ENCODE measurements at regions not wholly inside any gene's neighbourhood (a gene's known extent, or its start where the extent isn't known, plus 50 kb on each side); places are given as distances from the start of the nearest gene placed in this dataset.
A peak's percentile ranks its signal among the peaks of the same experiment; 100 is the strongest.

DNA sequence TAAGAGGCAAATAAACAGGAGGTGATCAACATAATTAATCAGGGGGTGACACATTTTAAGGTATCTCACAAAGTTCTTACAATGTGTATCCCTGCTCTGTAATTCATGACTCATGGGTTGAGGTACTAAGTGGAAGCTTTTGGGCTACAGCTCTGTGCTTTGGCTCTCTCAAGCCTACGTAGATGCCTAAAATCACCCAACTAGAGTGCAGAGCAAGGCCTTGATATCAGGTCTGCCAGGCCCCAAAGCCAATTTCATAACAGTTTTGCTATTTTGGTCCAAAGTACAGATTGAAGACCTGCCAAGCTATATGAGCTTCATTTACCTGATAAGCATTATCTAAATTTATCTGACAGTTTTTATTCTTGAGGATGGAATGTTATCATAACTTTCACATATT lies 175.3 kb upstream of the BET1 start:
- H3K4me1 ChIP-seq = peaks cover 0 to 10% (median 9%) of the 10 kb centered on the region in 4 donors
- 80 to 91% methylated on average over 1 of the region's 1 CpG for WGBS, 2 donors
- H3K9me3 ChIP-seq = no peaks in the 10 kb centered on the region
- no peaks in the 10 kb centered on the region for H3K36me3 ChIP-seq
- H3K27ac ChIP-seq = no peak overlapping the region
- DNase-seq = no peak
- intact Hi-C loops (cut with DNase I) = no loop called here
- H3K27me3 ChIP-seq = no peaks in the 10 kb centered on the region
- TF ChIP-seq POLR2AphosphoS5 (IDR thresholded peaks at IDR 0.05) (no peak), EP300 (IDR thresholded peaks at IDR 0.05) (no peak), POLR2A (IDR thresholded peaks at IDR 0.05) (no peak)
- TF ChIP-seq, protein P1, sequence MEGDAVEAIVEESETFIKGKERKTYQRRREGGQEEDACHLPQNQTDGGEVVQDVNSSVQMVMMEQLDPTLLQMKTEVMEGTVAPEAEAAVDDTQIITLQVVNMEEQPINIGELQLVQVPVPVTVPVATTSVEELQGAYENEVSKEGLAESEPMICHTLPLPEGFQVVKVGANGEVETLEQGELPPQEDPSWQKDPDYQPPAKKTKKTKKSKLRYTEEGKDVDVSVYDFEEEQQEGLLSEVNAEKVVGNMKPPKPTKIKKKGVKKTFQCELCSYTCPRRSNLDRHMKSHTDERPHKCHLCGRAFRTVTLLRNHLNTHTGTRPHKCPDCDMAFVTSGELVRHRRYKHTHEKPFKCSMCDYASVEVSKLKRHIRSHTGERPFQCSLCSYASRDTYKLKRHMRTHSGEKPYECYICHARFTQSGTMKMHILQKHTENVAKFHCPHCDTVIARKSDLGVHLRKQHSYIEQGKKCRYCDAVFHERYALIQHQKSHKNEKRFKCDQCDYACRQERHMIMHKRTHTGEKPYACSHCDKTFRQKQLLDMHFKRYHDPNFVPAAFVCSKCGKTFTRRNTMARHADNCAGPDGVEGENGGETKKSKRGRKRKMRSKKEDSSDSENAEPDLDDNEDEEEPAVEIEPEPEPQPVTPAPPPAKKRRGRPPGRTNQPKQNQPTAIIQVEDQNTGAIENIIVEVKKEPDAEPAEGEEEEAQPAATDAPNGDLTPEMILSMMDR (IDR thresholded peaks at IDR 0.05) = no peak
- no peak overlapping the region for H3K4me3 ChIP-seq

GRCh38 chr7:94182066-94182465 lies 177.9 kb upstream of the BET1 start:
- Histone ChIP-seq H3K36me3 (no peaks in the 10 kb centered on the region), H3K4me1 (peaks cover 0 to 10% (median 9%) of the 10 kb centered on the region in 4 donors), H3K9me3 (no peaks in the 10 kb centered on the region), H3K4me3 (no peak overlapping the region), H3K27ac (no peak overlapping the region), H3K27me3 (no peaks in the 10 kb centered on the region)
- no peak for DNase-seq
- intact Hi-C loops (cut with DNase I) = no loop called here
- 82 to 86% methylated on average over 1 of the region's 1 CpG for WGBS, 2 donors
- TF ChIP-seq, protein P1 (IDR thresholded peaks at IDR 0.05) = no peak

- 81 to 83% methylated on average over 3 of the region's 3 CpGs for WGBS, 2 donors
- H3K9me3 ChIP-seq = no peaks in the 10 kb centered on the region
These were observed 178.6 kb upstream of the BET1 start for GRCh38 chr7:94182721-94183120.

GRCh38 chr7:94183289-94183749 lies 179.2 kb upstream of the BET1 start:
- no peak overlapping the region for H3K4me3 ChIP-seq
- H3K36me3 ChIP-seq = no peaks in the 10 kb centered on the region
- H3K4me1 ChIP-seq = peaks cover 0 to 10% (median 9%) of the 10 kb centered on the region in 4 donors
- WGBS, 2 donors = 28 to 56% methylated on average over 2 of the region's 2 CpGs
- intact Hi-C loops (cut with DNase I) = no loop called here
- TF ChIP-seq POLR2A (IDR thresholded peaks at IDR 0.05) (no peak), POLR2AphosphoS5 (IDR thresholded peaks at IDR 0.05) (peak in 2 of 4 donors; percentile 29 to 70)
- no peaks in the 10 kb centered on the region for H3K9me3 ChIP-seq
- no peaks in the 10 kb centered on the region for H3K27me3 ChIP-seq
- no peak for DNase-seq
- H3K27ac ChIP-seq = peak overlapping the region in 3 of 4 donors; percentile 47 to 64 (median 59)

More at GRCh38 chr7:94182721-94183120, 178.6 kb upstream of the BET1 start:
- no peak for DNase-seq
- intact Hi-C loops (cut with DNase I) = no loop called here
- Histone ChIP-seq H3K4me1 (peaks cover 0 to 10% (median 9%) of the 10 kb centered on the region in 4 donors), H3K4me3 (no peak overlapping the region), H3K27ac (peak overlapping the region in 3 of 4 donors; percentile 47 to 64 (median 59)), H3K36me3 (no peaks in the 10 kb centered on the region), H3K27me3 (no peaks in the 10 kb centered on the region)
- TF ChIP-seq EP300 (IDR thresholded peaks at IDR 0.05) (no peak), POLR2AphosphoS5 (IDR thresholded peaks at IDR 0.05) (no peak), POLR2A (IDR thresholded peaks at IDR 0.05) (no peak)
- TF ChIP-seq, protein P1 (IDR thresholded peaks at IDR 0.05) = no peak

DNA sequence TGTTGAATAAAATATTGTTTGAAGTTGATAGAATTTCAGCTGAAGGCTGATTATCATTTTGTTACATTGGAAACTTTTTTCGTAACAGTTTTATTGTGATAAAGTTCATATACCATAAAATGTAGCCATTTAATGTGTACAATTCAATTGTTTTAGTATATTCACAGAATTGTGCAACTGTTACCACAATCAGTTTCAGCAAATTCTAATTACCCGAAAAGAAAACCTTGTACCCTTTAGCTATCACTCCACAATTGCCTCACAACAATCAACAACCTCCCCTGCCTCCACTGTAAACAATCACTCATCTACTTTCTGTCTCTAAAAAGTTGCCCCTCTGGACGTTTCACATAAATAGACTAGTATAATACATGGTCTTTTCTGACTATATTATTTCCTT lies 179.7 kb upstream of the BET1 start:
- H3K27me3 ChIP-seq = no peaks in the 10 kb centered on the region
- H3K4me3 ChIP-seq = no peak overlapping the region
- intact Hi-C loops (cut with DNase I) = no loop called here
- no peaks in the 10 kb centered on the region for H3K36me3 ChIP-seq
- DNase-seq = no peak
- TF ChIP-seq POLR2A (IDR thresholded peaks at IDR 0.05) = no peak
- no peak for TF ChIP-seq EP300 (IDR thresholded peaks at IDR 0.05)
- TF ChIP-seq POLR2AphosphoS5 (IDR thresholded peaks at IDR 0.05) = no peak
- TF ChIP-seq, protein P1 (IDR thresholded peaks at IDR 0.05) = no peak
- H3K9me3 ChIP-seq = no peaks in the 10 kb centered on the region
- WGBS, 2 donors = 33 to 69% methylated on average over 3 of the region's 3 CpGs
- peaks cover 0 to 10% (median 9%) of the 10 kb centered on the region in 4 donors for H3K4me1 ChIP-seq
- H3K27ac ChIP-seq = peak overlapping the region in 3 of 4 donors; percentile 21 to 64 (median 59)

Measured in sigmoid colon (tissue), 6 donors.